GM12878 (cell line): ENCODE measurements at regions not wholly inside any gene's neighbourhood (a gene's known extent, or its start where the extent isn't known, plus 50 kb on each side); places are given as distances from the start of the nearest gene placed in this dataset.

Experiments
- ATAC-seq: fragments of 200-7000 bp; cut with Tn5 transposase; 3 replicates; pipeline ENCODE4 v1.9.1; 2020; ENCODE audit warnings: mild to moderate bottlenecking, moderate library complexity
- BruUV-seq: library from RNA; stranded (reverse); fragments of 400-500 nt; replicated peaks from 2 replicates; lab custom pipeline; 2021; lab: Mats Ljungman, UMichigan
- CTCF ChIA-PET: fragments of 300-600 bp; sonication (Branson Sonifier 250); formaldehyde crosslinking; extraction: SDS; loops from one replicate; lab custom pipeline; 2021; ENCODE audit warnings: inconsistent platforms; lab: Yijun Ruan, JAX
- POLR2A ChIA-PET: fragments of 350-600 bp; formaldehyde crosslinking; extraction: SDS; loops from one replicate; lab custom pipeline; 2021; ENCODE audit warnings: inconsistent platforms; lab: Charles Lee
- RAD21 ChIA-PET: fragments of 300-600 bp; sonication (Branson Sonifier 250); formaldehyde crosslinking; loops from one replicate; lab custom pipeline; 2023; ENCODE audit warnings: antibody characterized with exemption; ENCODE audit not compliant: unreplicated experiment; lab: Charles Lee
- SMC1A ChIA-PET: fragments of 300-600 bp; sonication (Branson Sonifier 250); formaldehyde crosslinking; loops from one replicate; lab custom pipeline; 2023; ENCODE audit not compliant: unreplicated experiment, uncharacterized antibody; lab: Charles Lee
- DNase-seq: peaks from one replicate; pipeline ENCODE4 v3.0.0-alpha.2; 2011; ENCODE audit warnings: low read depth, low spot score
- FAIRE-seq: peaks from 3 replicates; lab custom pipeline; 2011; peaks lifted over from hg19 to GRCh38; lab: Jason Lieb, UNC
- H2AFZ ChIP-seq: 2 replicates; pipeline ENCODE4 v1.6.0; 2011; ENCODE audit warnings: low read depth, low read length, control low read depth; ENCODE audit not compliant: control insufficient read depth
- H3K27ac ChIP-seq: 2 replicates; pipeline ENCODE4 v1.5.1; 2011; ENCODE audit warnings: control low read depth; ENCODE audit not compliant: control insufficient read depth, insufficient read depth
- H3K27me3 ChIP-seq, 2 experiments: replicated peaks in 1 of 2; 2 replicates each; pipeline versions ENCODE4 v1.6.0 to v1.6.1; 2011; ENCODE audit warnings: low read length in 1 of 2; ENCODE audit not compliant: control insufficient read depth in 2 of 2, insufficient read depth in 2 of 2
- H3K36me3 ChIP-seq, 2 experiments: 2 replicates each; pipeline ENCODE4 v1.5.1; 2011; ENCODE audit warnings: low read length in 1 of 2; ENCODE audit not compliant: control insufficient read depth in 2 of 2, insufficient read depth in 2 of 2
- H3K4me1 ChIP-seq: 2 replicates; pipeline ENCODE4 v1.6.1; 2011; ENCODE audit warnings: mild to moderate bottlenecking, low read length, moderate library complexity, mixed read lengths; ENCODE audit not compliant: control insufficient read depth, insufficient read depth
- H3K4me2 ChIP-seq: 2 replicates; pipeline ENCODE4 v1.6.0; 2011; ENCODE audit warnings: control low read depth; ENCODE audit not compliant: control insufficient read depth, insufficient read depth
- H3K4me3 ChIP-seq: fragments of 200-600 bp; sonication (generic); 2 replicates; pipeline ENCODE4 v1.5.1; 2016
- H3K79me2 ChIP-seq: 2 replicates; pipeline ENCODE4 v1.6.0; 2011; ENCODE audit warnings: low read length; ENCODE audit not compliant: control insufficient read depth, insufficient read depth
- H3K9ac ChIP-seq: 2 replicates; pipeline ENCODE4 v1.8.0; 2011; ENCODE audit warnings: low read length, control low read depth, mixed read lengths; ENCODE audit not compliant: control insufficient read depth, insufficient read depth
- H3K9me3 ChIP-seq: replicated peaks from 3 replicates; pipeline ENCODE4 v1.5.1; 2011; ENCODE audit warnings: mild to moderate bottlenecking, low read length; ENCODE audit not compliant: control insufficient read depth, insufficient read depth
- H4K20me1 ChIP-seq: 2 replicates; pipeline ENCODE4 v1.6.0; 2011; ENCODE audit not compliant: control insufficient read depth, insufficient read depth
- BCL11A ChIP-seq: IDR thresholded peaks from 2 replicates; pipeline ENCODE4 v1.6.1; 2011; ENCODE audit warnings: low read depth, low read length
- CEBPB ChIP-seq, 2 experiments: fragments of 150-350 bp in 1 of 2; IDR thresholded peaks; 2 replicates each; pipeline ENCODE4 v1.6.1; 2012 to 2014; ENCODE audit warnings: low read depth in 2 of 2, low read length in 2 of 2, borderline replicate concordance in 1 of 2, inconsistent platforms in 1 of 2
- DPF2 ChIP-seq: fragments of 450-650 bp; IDR thresholded peaks from 2 replicates; pipeline ENCODE4 v1.6.1; 2017; ENCODE audit warnings: mild to moderate bottlenecking
- IKZF1 ChIP-seq: fragments of 450-650 bp; conservative IDR thresholded peaks from 2 replicates; pipeline ENCODE4 v1.6.1; 2017; ENCODE audit warnings: antibody characterized with exemption, mild to moderate bottlenecking
- RUNX3 ChIP-seq: IDR thresholded peaks from 2 replicates; pipeline ENCODE4 v1.6.1; 2012; ENCODE audit warnings: low read length, inconsistent platforms
- STAT3 ChIP-seq: IDR thresholded peaks from 2 replicates; pipeline ENCODE4 v1.6.1; 2011; ENCODE audit warnings: low read depth, low read length, improper control_type of control experiment
- WGBS: methylation state at CpG from one replicate; pipeline ENCODE4 v1.1.6; 2016; ENCODE audit warnings: low lambda C conversion rate; ENCODE audit not compliant: insufficient replicate concordance, insufficient coverage; ENCODE audit errors: missing lambda C conversion rate; 5-methylcytosine and 5-hydroxymethylcytosine counted together
- in situ Hi-C: fragments of 300-500 bp; cut with MboI; formaldehyde crosslinking; loops from 9 replicates; pipeline ENCODE4 v1.14.3; 2018; ENCODE audit warnings: mixed read lengths
- intact Hi-C: fragments of 100-400 bp; cut with micrococcal nuclease; formaldehyde crosslinking; loops from one replicate; pipeline ENCODE4 v1.14.2; 2022; ENCODE audit not compliant: unreplicated experiment
- TF ChIP-seq, protein P1 (sequence below): fragments of 450-650 bp; formaldehyde crosslinking; IDR thresholded peaks from 2 replicates; pipeline ENCODE4 v1.5.0; 2022; ENCODE audit warnings: mild to moderate bottlenecking, missing genetic modification characterization
- TF ChIP-seq, protein P2 (sequence below): IDR thresholded peaks from 2 replicates; pipeline ENCODE4 v1.6.1; 2012; ENCODE audit warnings: low read length, inconsistent platforms
- TF ChIP-seq, protein P3 (sequence below): fragments of 450-650 bp; formaldehyde crosslinking; IDR thresholded peaks from 2 replicates; pipeline ENCODE4 v1.4.0; 2022; ENCODE audit warnings: mild to moderate bottlenecking, moderate library complexity

DNA sequence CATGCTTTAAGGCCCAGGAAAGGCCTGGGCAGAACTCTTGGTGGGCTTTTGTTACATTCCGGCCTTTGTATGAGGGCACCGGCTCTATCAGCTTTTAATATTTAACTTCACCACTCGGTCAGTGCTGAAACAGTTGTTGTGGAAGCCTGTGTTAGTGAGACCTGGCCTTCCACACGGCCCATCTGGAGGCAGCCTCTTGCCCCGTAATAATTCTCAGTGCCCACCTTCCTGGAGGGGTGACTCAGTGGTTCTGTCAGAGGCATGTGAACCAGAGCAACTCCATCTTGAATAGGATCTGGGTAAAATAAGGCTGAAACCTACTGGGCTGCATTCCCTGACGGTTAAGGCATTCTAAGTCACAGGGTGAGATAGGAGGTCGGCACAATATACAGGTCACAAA is 162.0 kb upstream of the STS start:
- FAIRE-seq (no peak), DNase-seq (no peak), ATAC-seq (no peak)
- no peak overlapping the region for H3K4me2 ChIP-seq
- no peaks in the 10 kb centered on the region for H3K79me2 ChIP-seq
- 36% methylated on average over 7 of the region's 7 CpGs for WGBS
- no peaks in the 10 kb centered on the region for H3K4me1 ChIP-seq
- no peak overlapping the region for H3K4me3 ChIP-seq
- no TSS peak for BruUV-seq
- RAD21 ChIA-PET = no interaction called here
- H3K27ac ChIP-seq = no peak overlapping the region
- H3K9ac ChIP-seq = no peak overlapping the region
- H4K20me1 ChIP-seq = no peaks in the 10 kb centered on the region
- H3K9me3 ChIP-seq = no peaks in the 10 kb centered on the region
- H3K27me3 ChIP-seq = no peaks in the 10 kb centered on the region
- H3K36me3 ChIP-seq = no peaks in the 10 kb centered on the region
- SMC1A ChIA-PET = interaction anchor here (1.0 kb wide), 1 partner anchor 10 kb away, joined by 3 read pairs; no protein-coding TSS in a partner anchor
- in situ Hi-C loops = no loop called here
- POLR2A ChIA-PET = no interaction called here
- no peak overlapping the region for H2AFZ ChIP-seq
- TF ChIP-seq DPF2 = no peak
- TF ChIP-seq RUNX3 = no peak
- TF ChIP-seq BCL11A = no peak
- CTCF ChIA-PET = no interaction called here
- intact Hi-C loops = no loop called here

GRCh38 chrX:6983207-6983955 is 164.1 kb upstream of the STS start:
- ATAC-seq = no peak
- Histone ChIP-seq H3K4me3 (no peak overlapping the region), H3K27ac (no peak overlapping the region), H2AFZ (no peak overlapping the region), H4K20me1 (no peaks in the 10 kb centered on the region), H3K79me2 (no peaks in the 10 kb centered on the region), H3K9ac (no peak overlapping the region), H3K4me2 (no peak overlapping the region), H3K36me3 (no peaks in the 10 kb centered on the region), H3K4me1 (no peaks in the 10 kb centered on the region), H3K27me3 (no peaks in the 10 kb centered on the region), H3K9me3 (no peaks in the 10 kb centered on the region)
- ChIA-PET SMC1A (no interaction called here), POLR2A (no interaction called here), RAD21 (no interaction called here), CTCF (no interaction called here)
- intact Hi-C loops = no loop called here
- no peak for FAIRE-seq
- DNase-seq = no peak
- BruUV-seq = no TSS peak
- 42% methylated on average over 11 of the region's 11 CpGs for WGBS
- in situ Hi-C loops = no loop called here
- no peak for TF ChIP-seq STAT3
- no peak for TF ChIP-seq CEBPB (IDR thresholded peaks at IDR 0.05; ENCODE audit: borderline replicate concordance in 1 of 2, low read depth in 2 of 2, low read length in 2 of 2)
- TF ChIP-seq, protein P1, sequence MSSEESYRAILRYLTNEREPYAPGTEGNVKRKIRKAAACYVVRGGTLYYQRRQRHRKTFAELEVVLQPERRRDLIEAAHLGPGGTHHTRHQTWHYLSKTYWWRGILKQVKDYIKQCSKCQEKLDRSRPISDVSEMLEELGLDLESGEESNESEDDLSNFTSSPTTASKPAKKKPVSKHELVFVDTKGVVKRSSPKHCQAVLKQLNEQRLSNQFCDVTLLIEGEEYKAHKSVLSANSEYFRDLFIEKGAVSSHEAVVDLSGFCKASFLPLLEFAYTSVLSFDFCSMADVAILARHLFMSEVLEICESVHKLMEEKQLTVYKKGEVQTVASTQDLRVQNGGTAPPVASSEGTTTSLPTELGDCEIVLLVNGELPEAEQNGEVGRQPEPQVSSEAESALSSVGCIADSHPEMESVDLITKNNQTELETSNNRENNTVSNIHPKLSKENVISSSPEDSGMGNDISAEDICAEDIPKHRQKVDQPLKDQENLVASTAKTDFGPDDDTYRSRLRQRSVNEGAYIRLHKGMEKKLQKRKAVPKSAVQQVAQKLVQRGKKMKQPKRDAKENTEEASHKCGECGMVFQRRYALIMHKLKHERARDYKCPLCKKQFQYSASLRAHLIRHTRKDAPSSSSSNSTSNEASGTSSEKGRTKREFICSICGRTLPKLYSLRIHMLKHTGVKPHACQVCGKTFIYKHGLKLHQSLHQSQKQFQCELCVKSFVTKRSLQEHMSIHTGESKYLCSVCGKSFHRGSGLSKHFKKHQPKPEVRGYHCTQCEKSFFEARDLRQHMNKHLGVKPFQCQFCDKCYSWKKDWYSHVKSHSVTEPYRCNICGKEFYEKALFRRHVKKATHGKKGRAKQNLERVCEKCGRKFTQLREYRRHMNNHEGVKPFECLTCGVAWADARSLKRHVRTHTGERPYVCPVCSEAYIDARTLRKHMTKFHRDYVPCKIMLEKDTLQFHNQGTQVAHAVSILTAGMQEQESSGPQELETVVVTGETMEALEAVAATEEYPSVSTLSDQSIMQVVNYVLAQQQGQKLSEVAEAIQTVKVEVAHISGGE (CRISPR knock-in tag) = no peak
- TF ChIP-seq IKZF1 = no peak
- TF ChIP-seq, protein P2, sequence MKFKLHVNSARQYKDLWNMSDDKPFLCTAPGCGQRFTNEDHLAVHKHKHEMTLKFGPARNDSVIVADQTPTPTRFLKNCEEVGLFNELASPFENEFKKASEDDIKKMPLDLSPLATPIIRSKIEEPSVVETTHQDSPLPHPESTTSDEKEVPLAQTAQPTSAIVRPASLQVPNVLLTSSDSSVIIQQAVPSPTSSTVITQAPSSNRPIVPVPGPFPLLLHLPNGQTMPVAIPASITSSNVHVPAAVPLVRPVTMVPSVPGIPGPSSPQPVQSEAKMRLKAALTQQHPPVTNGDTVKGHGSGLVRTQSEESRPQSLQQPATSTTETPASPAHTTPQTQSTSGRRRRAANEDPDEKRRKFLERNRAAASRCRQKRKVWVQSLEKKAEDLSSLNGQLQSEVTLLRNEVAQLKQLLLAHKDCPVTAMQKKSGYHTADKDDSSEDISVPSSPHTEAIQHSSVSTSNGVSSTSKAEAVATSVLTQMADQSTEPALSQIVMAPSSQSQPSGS = no peak
- TF ChIP-seq, protein P3, sequence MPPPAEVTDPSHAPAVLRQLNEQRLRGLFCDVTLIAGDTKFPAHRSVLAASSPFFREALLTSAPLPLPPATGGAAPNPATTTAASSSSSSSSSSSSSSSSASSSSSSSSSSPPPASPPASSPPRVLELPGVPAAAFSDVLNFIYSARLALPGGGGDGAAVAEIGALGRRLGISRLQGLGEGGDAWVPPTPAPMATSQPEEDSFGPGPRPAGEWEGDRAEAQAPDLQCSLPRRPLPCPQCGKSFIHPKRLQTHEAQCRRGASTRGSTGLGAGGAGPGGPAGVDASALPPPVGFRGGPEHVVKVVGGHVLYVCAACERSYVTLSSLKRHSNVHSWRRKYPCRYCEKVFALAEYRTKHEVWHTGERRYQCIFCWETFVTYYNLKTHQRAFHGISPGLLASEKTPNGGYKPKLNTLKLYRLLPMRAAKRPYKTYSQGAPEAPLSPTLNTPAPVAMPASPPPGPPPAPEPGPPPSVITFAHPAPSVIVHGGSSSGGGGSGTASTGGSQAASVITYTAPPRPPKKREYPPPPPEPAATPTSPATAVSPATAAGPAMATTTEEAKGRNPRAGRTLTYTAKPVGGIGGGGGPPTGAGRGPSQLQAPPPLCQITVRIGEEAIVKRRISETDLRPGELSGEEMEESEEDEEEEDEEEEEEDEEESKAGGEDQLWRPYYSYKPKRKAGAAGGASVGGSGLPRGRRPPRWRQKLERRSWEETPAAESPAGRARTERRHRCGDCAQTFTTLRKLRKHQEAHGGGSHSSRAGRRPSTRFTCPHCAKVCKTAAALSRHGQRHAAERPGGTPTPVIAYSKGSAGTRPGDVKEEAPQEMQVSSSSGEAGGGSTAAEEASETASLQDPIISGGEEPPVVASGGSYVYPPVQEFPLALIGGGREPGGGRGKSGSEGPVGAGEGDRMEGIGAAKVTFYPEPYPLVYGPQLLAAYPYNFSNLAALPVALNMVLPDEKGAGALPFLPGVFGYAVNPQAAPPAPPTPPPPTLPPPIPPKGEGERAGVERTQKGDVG = no peak
